Kidney epithelial cell (primary cell): ENCODE measurements at regions not wholly inside any gene's neighbourhood (a gene's known extent, or its start where the extent isn't known, plus 50 kb on each side); places are given as distances from the start of the nearest gene placed in this dataset.

ENCODE experiments used
- DNase-seq: peaks from one replicate; pipeline ENCODE4 v3.0.0-alpha.2; 2010; ENCODE audit warnings: low read depth
- H3K27me3 ChIP-seq: 2 replicates; pipeline ENCODE4 v1.6.0; 2011; ENCODE audit warnings: low read length; ENCODE audit not compliant: control insufficient read depth, insufficient read depth
- H3K36me3 ChIP-seq: 2 replicates; pipeline ENCODE4 v1.5.1; 2011; ENCODE audit warnings: low read length; ENCODE audit not compliant: control insufficient read depth, insufficient read depth
- H3K4me3 ChIP-seq: 2 replicates; pipeline ENCODE4 v1.5.1; 2011; ENCODE audit warnings: low read depth, mild to moderate bottlenecking, control low read depth, low read length
- CTCF ChIP-seq: IDR thresholded peaks from 2 replicates; pipeline ENCODE4 v1.5.1; 2011; ENCODE audit warnings: mild to moderate bottlenecking, moderate library complexity, low read length, control low read depth, inconsistent platforms; ENCODE audit not compliant: insufficient read depth, poor library complexity, severe bottlenecking

GRCh38 chr5:3801967-3802366 is 206.3 kb downstream of the IRX1 start:
- TF ChIP-seq CTCF: no peak
- no peaks in the 10 kb centered on the region for H3K36me3 ChIP-seq
- DNase-seq: no peak
- no peak overlapping the region for H3K4me3 ChIP-seq
- no peaks in the 10 kb centered on the region for H3K27me3 ChIP-seq

- no peak for DNase-seq
- no peaks in the 10 kb centered on the region for H3K36me3 ChIP-seq
- no peak for TF ChIP-seq CTCF
- H3K4me3 ChIP-seq: no peak overlapping the region
- H3K27me3 ChIP-seq: no peaks in the 10 kb centered on the region
Measured at GRCh38 chr5:3809455-3809854, 213.8 kb downstream of the IRX1 start.

GRCh38 chr5:3811116-3811515 is 215.5 kb downstream of the IRX1 start:
- Histone ChIP-seq H3K27me3 (no peaks in the 10 kb centered on the region), H3K36me3 (no peaks in the 10 kb centered on the region), H3K4me3 (no peak overlapping the region)
- DNase-seq: no peak
- TF ChIP-seq CTCF: no peak

- no peak for DNase-seq
- Histone ChIP-seq H3K4me3 (no peak overlapping the region), H3K27me3 (no peaks in the 10 kb centered on the region), H3K36me3 (no peaks in the 10 kb centered on the region)
- TF ChIP-seq CTCF: no peak
Measured at GRCh38 chr5:3818624-3819023, 223.0 kb downstream of the IRX1 start.

- no peak for TF ChIP-seq CTCF
- Histone ChIP-seq H3K4me3 (no peak overlapping the region), H3K27me3 (no peaks in the 10 kb centered on the region), H3K36me3 (no peaks in the 10 kb centered on the region)
- no peak for DNase-seq
Measured at GRCh38 chr5:3825531-3826451, 230.2 kb downstream of the IRX1 start.

- no peaks in the 10 kb centered on the region for H3K36me3 ChIP-seq
- no peak for TF ChIP-seq CTCF
- no peak for DNase-seq
Measured at GRCh38 chr5:3827624-3828023, 232.0 kb downstream of the IRX1 start.

More at GRCh38 chr5:3827624-3828023, 232.0 kb downstream of the IRX1 start:
- Histone ChIP-seq H3K27me3 (no peaks in the 10 kb centered on the region), H3K4me3 (no peak overlapping the region)
